ENCODE measurements at regions not wholly inside any gene's neighbourhood (a gene's known extent, or its start where the extent isn't known, plus 50 kb on each side); places are given as distances from the start of the nearest gene placed in this dataset.

DNA sequence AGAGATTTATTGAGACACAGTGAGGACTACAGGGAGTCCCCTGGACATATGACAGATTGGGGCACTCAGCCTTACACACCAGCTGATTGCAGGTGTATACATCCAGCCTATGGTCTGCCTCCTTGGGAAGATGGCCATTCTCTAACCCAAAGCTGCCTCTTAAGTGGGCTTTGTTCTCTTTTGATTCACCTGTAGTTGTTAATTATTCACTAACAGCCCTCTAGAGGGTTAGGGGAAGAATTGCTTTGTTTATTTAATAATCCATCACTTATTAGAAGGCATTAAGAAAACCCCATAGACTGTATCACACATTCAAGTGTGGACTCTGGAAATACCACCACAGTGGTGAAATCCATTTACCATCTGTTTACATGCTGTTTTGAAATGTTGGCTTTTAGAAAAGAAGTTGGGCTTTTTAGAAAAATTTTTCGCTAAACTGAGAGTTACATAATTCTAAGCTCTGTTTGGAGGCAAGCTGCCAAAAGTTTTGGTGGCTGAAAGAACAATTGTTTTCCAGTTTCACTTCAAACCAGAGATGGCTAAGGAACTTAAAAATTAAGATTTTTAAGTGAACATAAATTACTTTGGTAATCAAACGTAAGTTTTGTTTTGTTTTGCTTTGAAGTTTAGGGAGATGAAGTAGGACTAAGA, 379.1 kb downstream of the ADRA2A start:
- TF ChIP-seq, protein P1, sequence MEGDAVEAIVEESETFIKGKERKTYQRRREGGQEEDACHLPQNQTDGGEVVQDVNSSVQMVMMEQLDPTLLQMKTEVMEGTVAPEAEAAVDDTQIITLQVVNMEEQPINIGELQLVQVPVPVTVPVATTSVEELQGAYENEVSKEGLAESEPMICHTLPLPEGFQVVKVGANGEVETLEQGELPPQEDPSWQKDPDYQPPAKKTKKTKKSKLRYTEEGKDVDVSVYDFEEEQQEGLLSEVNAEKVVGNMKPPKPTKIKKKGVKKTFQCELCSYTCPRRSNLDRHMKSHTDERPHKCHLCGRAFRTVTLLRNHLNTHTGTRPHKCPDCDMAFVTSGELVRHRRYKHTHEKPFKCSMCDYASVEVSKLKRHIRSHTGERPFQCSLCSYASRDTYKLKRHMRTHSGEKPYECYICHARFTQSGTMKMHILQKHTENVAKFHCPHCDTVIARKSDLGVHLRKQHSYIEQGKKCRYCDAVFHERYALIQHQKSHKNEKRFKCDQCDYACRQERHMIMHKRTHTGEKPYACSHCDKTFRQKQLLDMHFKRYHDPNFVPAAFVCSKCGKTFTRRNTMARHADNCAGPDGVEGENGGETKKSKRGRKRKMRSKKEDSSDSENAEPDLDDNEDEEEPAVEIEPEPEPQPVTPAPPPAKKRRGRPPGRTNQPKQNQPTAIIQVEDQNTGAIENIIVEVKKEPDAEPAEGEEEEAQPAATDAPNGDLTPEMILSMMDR (IDR thresholded peaks at IDR 0.05): no peak
- H3K27me3 ChIP-seq (ENCODE audit: insufficient read depth in 3 of 3, low read length in 2 of 3): peaks cover 0 to 3% (median 0%) of the 10 kb centered on the region in 3 donors
- no peak overlapping the region for H3K4me3 ChIP-seq
- ATAC-seq (no peak), DNase-seq (no peak)
- H3K4me1 ChIP-seq: no peaks in the 10 kb centered on the region
- intact Hi-C loops (cut with DNase I): no loop called here
- no peak overlapping the region for H3K27ac ChIP-seq
- 14 to 28% (median 15%) methylated on average over 2 of the region's 2 CpGs for WGBS, 3 donors
- H3K9me3 ChIP-seq: no peaks in the 10 kb centered on the region
- no peaks in the 10 kb centered on the region for H3K36me3 ChIP-seq (ENCODE audit: insufficient read depth in 1 of 2, low read depth in 1 of 2)

DNA sequence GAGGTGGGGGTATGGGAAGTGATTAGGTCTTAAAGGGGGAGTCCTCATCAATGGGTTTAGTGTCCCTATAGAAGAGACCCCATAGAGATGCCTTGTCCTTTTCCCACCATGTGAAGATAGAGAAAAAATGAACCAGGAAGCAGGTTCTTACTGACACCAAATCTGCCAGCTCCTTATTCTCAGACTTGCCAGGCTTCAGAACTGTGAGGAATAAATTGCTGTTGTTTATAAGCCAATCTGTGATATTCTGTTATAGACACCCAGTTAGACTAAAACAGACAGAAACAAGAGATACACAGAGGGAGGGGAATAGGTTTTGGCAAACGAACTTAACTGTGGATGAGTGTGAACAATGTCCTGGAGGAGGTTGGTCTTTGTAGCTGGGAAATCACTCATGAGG, 381.4 kb downstream of the ADRA2A start:
- Histone ChIP-seq H3K9me3 (no peaks in the 10 kb centered on the region), H3K4me1 (no peaks in the 10 kb centered on the region), H3K36me3 (ENCODE audit: insufficient read depth in 1 of 2, low read depth in 1 of 2) (no peaks in the 10 kb centered on the region), H3K27me3 (ENCODE audit: insufficient read depth in 3 of 3, low read length in 2 of 3) (peaks cover 0 to 3% (median 0%) of the 10 kb centered on the region in 3 donors), H3K4me3 (no peak overlapping the region), H3K27ac (no peak overlapping the region)
- 50 to 60% (median 56%) methylated on average over 1 of the region's 1 CpG for WGBS, 3 donors
- DNase-seq (no peak), ATAC-seq (no peak)
- intact Hi-C loops (cut with DNase I): no loop called here
- TF ChIP-seq, protein P1 (IDR thresholded peaks at IDR 0.05): no peak

DNA sequence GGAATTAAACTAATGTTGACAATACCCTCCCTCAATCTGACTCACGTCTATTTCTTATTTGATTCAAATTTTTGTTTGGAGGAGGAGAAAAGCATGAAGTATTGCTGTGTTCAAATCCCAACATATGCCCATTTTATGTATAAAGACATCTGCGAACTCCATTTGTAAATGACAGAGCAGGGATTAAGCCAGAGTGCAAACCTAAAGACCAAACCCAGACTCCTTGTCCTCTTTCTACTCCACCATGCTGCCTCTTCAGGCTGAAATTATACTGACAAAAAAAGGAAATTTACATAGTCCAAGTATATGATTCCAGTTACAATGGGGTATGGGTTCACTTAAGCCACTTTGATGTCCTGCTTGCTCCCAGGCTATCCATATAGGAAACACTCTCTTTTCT, 383.1 kb downstream of the ADRA2A start:
- TF ChIP-seq, protein P1 (IDR thresholded peaks at IDR 0.05): no peak

DNA sequence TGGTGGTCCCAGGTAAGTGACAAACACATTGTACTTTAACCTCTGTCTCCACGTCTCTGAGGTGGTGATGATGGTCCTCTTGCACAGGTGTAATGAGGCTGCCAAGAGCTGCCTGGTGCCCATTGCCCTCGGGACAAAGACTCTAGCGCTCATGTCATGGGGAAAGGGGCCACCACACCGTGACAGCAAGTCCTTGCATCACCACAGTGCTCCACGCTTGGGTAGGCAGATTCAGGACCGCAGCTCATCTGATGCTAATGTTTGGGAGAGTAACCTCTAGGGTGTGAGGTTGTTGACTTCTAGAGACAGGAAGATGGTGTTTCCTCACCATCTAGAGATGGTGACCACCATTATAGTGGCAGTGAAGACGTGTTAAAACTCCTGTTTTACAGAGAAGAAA, 395.6 kb downstream of the ADRA2A start:
- H3K4me3 ChIP-seq: no peak overlapping the region
- 74 to 88% (median 82%) methylated on average over 7 of the region's 7 CpGs for WGBS, 3 donors
- intact Hi-C loops (cut with DNase I): no loop called here
- no peaks in the 10 kb centered on the region for H3K4me1 ChIP-seq
- no peaks in the 10 kb centered on the region for H3K36me3 ChIP-seq (ENCODE audit: insufficient read depth in 1 of 2, low read depth in 1 of 2)
- no peak for ATAC-seq
- peaks cover 0 to 2% (median 0%) of the 10 kb centered on the region in 3 donors for H3K27me3 ChIP-seq (ENCODE audit: insufficient read depth in 3 of 3, low read length in 2 of 3)
- no peak for DNase-seq
- H3K27ac ChIP-seq: no peak overlapping the region
- H3K9me3 ChIP-seq: no peaks in the 10 kb centered on the region
- TF ChIP-seq, protein P1 (IDR thresholded peaks at IDR 0.05): no peak

More for the DNA sequence above, 383.1 kb downstream of the ADRA2A start:
- ATAC-seq (no peak), DNase-seq (no peak)
- Histone ChIP-seq H3K27me3 (ENCODE audit: insufficient read depth in 3 of 3, low read length in 2 of 3) (no peaks in the 10 kb centered on the region), H3K4me3 (no peak overlapping the region), H3K27ac (no peak overlapping the region), H3K36me3 (ENCODE audit: insufficient read depth in 1 of 2, low read depth in 1 of 2) (no peaks in the 10 kb centered on the region), H3K4me1 (no peaks in the 10 kb centered on the region), H3K9me3 (no peaks in the 10 kb centered on the region)
- 80 to 92% (median 83%) methylated on average over 2 of the region's 2 CpGs for WGBS, 3 donors
- intact Hi-C loops (cut with DNase I): no loop called here

DNA sequence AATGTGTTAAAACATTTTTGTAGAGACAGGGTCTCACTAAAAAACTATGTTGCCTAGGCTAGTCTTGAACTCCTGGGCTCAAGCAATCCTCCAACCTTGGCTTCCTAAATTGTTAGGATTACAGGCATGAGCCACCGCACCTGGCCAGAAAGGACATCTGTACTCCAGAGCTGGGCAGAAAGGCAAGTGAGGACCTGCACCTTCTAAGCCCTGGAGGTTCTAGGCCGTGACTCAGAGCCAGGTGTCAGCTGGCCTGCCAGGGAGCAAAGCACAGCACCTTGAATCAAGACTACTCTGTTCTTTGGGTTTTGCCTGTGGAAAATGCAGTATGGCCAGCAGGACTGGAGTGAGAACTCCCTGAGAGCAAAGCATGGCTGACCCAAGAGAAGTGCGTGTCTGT, 396.5 kb downstream of the ADRA2A start:
- Histone ChIP-seq H3K9me3 (no peaks in the 10 kb centered on the region), H3K4me3 (no peak overlapping the region), H3K27me3 (ENCODE audit: insufficient read depth in 3 of 3, low read length in 2 of 3) (peaks cover 0 to 2% (median 0%) of the 10 kb centered on the region in 3 donors), H3K4me1 (no peaks in the 10 kb centered on the region), H3K36me3 (ENCODE audit: insufficient read depth in 1 of 2, low read depth in 1 of 2) (no peaks in the 10 kb centered on the region), H3K27ac (no peak overlapping the region)
- no peak for ATAC-seq
- intact Hi-C loops (cut with DNase I): no loop called here
- 51 to 56% (median 53%) methylated on average over 3 of the region's 3 CpGs for WGBS, 3 donors
- TF ChIP-seq, protein P1 (IDR thresholded peaks at IDR 0.05): no peak
- no peak for DNase-seq
